Activated T-cell treated with anti-CD3 and anti-CD28 coated beads, Interleukin-2, amount 50 U/mL, for 72 hours (primary cell): ENCODE measurements at regions not wholly inside any gene's neighbourhood (a gene's known extent, or its start where the extent isn't known, plus 50 kb on each side); places are given as distances from the start of the nearest gene placed in this dataset.

ENCODE experiments used
- ATAC-seq, 2 donors: fragments of 150-1000 bp; cut with Tn5 transposase; replicated peaks in 1 of 2; 2 replicates each; pipeline ENCODE4 v1.10.0; 2021; ENCODE audit warnings: moderate library complexity in 2 of 2, mild to moderate bottlenecking in 1 of 2
- DNase-seq, 2 donors: peaks; one replicate each; pipeline ENCODE4 v3.0.0; 2021 to 2022; ENCODE audit warnings: mixed read lengths in 1 of 2
- H3K27ac Mint-ChIP-seq: one replicate; pipeline ENCODE4 v1.8.0; 2022; ENCODE audit warnings: mild to moderate bottlenecking, moderate library complexity, mixed read lengths
- H3K27me3 Mint-ChIP-seq: one replicate; pipeline ENCODE4 v1.8.0; 2022; ENCODE audit warnings: low read depth, mixed read lengths
- H3K36me3 Mint-ChIP-seq, 2 donors: one replicate each; pipeline ENCODE4 v1.8.0; 2022; ENCODE audit warnings: mixed read lengths in 2 of 2, mild to moderate bottlenecking in 1 of 2; ENCODE audit not compliant: insufficient read depth in 2 of 2
- H3K4me1 Mint-ChIP-seq: one replicate; pipeline ENCODE4 v1.8.0; 2022; ENCODE audit warnings: low read depth, mixed read lengths
- H3K4me3 Mint-ChIP-seq, 2 donors: one replicate each; pipeline ENCODE4 v1.8.0; 2022; ENCODE audit warnings: mild to moderate bottlenecking in 2 of 2, mixed read lengths in 2 of 2, moderate library complexity in 2 of 2
- H3K9me3 Mint-ChIP-seq, 2 donors: one replicate each; pipeline ENCODE4 v1.8.0; 2022; ENCODE audit warnings: mixed read lengths in 2 of 2

DNA sequence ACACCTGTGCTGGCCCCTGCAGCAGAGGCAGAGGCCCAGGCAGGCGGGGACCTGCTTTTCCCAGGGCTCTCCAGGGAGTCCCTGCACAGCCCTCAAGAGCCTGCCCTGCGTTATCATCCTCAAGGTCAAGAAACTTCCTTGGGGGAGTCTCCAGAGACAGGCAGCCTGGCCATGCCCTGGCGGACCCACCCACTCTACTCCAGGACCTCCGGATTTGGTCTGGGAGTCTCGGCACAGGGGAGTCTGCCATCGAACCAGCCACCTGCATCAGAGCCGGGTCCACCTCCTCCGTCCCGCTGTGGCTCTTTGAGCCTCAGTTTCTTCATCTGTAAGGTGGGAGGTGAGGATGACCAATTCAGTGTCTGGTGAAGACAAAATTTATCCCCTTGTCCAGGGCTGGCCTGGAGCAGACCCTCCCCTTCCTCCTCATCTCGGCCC is 75.3 kb upstream of the TNRC6C start:
- Mint-ChIP-seq H3K36me3 (peaks cover 0 to 2% of the 10 kb centered on the region in 2 donors), H3K27ac (no peak overlapping the region), H3K4me3 (peak overlapping the region in 1 of 2 donors; percentile 82), H3K9me3 (peaks cover 0 to 2% of the 10 kb centered on the region in 2 donors), H3K27me3 (peaks cover 15% of the 10 kb centered on the region), H3K4me1 (peaks cover 92% of the 10 kb centered on the region)
- ATAC-seq (no peak), DNase-seq (no peak)

DNA sequence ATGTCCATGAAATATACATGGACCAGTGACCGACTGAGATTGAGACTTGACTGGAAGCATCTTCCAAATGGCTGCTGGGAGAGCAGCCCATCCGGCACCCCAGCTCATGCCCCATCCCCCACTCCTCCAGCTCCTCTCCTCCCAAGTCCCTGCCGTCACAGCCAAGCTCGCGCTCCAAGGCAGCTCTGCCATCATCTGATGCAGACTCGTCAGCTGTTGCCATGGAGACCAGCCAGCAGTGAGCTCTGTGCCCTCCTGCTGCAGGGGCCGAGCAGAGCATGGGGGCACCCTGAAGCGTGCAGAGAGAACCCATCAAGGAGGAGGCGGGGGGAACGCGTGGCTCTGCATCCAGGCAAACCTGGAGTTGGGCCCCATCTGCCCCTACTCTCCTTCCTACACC is 74.5 kb upstream of the TNRC6C start:
- Mint-ChIP-seq H3K9me3 (peaks cover 0 to 2% of the 10 kb centered on the region in 2 donors), H3K27me3 (peaks cover 20% of the 10 kb centered on the region), H3K4me1 (peaks cover 95% of the 10 kb centered on the region), H3K36me3 (peaks cover 0 to 2% of the 10 kb centered on the region in 2 donors), H3K4me3 (peak overlapping the region; percentile 49 to 65), H3K27ac (no peak overlapping the region)
- DNase-seq, result no peak
- ATAC-seq, result no peak

DNA sequence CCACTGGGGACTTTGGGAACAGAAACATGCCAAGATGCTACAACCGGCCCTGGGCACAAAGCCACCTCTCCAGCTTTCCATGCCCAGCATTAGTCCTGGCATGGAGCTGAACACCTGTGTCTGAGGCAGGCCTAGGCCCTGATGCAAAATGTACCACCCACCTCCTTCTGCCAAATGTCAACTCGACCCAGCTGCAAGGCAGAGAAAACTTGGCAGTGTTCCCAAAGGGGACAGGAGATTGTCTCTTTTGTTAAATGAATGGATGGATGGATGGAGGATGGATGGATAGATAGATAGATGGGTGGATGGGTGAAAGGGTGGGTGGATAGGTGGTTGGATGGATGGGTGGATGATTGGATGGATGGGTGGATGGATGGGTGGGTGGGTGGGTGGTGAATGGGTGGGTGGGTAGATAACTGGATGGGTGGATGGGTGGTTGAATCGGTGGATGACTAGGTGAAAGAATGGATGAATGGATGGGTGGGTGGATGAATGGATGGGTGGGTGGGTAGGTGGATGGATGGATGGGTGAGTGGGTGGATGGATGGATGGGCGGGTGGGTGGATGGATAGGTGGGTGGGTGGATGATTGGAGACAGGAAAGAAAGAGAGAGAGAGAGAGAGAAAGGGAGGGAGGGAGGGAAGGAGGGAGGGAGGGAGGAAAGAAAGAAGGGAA is 73.4 kb upstream of the TNRC6C start:
- peaks cover 0 to 2% of the 10 kb centered on the region in 2 donors for H3K9me3 Mint-ChIP-seq

DNA sequence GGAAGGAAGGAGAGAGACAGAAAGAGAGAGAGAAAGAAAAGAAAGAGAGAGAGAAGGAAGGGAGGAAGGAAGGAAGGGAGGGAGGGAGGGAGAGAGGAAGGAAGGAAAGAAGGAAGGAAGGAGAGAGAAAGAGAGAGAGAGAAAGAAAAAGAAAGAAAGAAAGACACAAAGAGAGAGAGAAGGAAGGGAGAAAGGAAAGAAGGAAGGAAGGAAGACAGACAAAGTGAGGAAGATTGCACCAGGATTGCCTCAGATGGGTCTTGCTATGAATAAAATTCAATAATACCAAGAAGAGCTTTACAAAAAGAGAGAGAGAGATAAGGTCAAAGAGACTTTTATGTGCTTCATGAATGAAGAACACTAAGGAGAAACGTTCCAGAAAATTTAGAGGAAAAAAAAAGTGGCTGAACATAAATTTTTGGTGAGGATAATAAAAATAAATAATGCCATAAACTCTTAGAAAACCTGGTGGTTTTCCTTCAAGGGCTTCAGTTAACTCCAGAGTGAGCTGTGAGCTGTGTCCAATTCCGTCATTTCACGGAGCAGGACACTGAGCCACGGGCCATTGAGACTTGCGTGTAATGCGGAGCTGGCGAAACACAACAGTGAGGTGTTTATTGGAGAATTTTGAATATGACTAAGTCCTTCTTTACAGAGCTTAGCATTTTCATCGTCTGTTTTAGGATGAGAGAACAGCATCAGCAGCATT is 72.7 kb upstream of the TNRC6C start:
- Mint-ChIP-seq H3K36me3 (no peaks in the 10 kb centered on the region), H3K4me3 (peak overlapping the region; percentile 88 to 97), H3K4me1 (peaks cover 79% of the 10 kb centered on the region), H3K27ac (peak overlapping the region; percentile 72), H3K27me3 (peaks cover 24% of the 10 kb centered on the region), H3K9me3 (peaks cover 0 to 2% of the 10 kb centered on the region in 2 donors)
- no peak for DNase-seq
- no peak for ATAC-seq

More for the DNA sequence above, 73.4 kb upstream of the TNRC6C start:
- no peak overlapping the region for H3K4me3 Mint-ChIP-seq
- no peak for DNase-seq
- H3K36me3 Mint-ChIP-seq, result no peaks in the 10 kb centered on the region
- peaks cover 24% of the 10 kb centered on the region for H3K27me3 Mint-ChIP-seq
- peaks cover 86% of the 10 kb centered on the region for H3K4me1 Mint-ChIP-seq
- ATAC-seq, result no peak
- H3K27ac Mint-ChIP-seq, result no peak overlapping the region

DNA sequence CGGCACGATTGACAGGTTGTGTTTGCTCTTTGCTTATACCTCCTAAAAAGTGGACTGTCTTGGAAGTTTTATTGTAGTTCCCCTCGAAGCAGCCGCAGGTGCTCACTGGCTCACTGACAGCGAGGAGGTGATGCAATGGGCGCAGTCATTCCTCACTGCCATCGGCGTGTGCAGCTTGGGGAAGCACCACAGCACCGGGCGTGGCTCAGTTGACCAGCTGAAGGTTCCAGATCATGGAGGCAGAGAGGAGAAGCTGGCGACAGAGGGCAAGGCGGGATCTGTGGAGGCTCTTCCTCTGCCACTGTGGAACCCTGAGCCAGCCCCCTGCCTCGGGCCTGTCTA is 72.1 kb upstream of the TNRC6C start:
- H3K9me3 Mint-ChIP-seq, result peaks cover 0 to 2% of the 10 kb centered on the region in 2 donors
- ATAC-seq (no peak), DNase-seq (peak in 1 of 2 donors; percentile 35)
- H3K27me3 Mint-ChIP-seq, result peaks cover 24% of the 10 kb centered on the region
- peak overlapping the region; percentile 88 to 97 for H3K4me3 Mint-ChIP-seq
- H3K36me3 Mint-ChIP-seq, result no peaks in the 10 kb centered on the region
- H3K4me1 Mint-ChIP-seq, result peaks cover 74% of the 10 kb centered on the region
- peak overlapping the region; percentile 8 for H3K27ac Mint-ChIP-seq

DNA sequence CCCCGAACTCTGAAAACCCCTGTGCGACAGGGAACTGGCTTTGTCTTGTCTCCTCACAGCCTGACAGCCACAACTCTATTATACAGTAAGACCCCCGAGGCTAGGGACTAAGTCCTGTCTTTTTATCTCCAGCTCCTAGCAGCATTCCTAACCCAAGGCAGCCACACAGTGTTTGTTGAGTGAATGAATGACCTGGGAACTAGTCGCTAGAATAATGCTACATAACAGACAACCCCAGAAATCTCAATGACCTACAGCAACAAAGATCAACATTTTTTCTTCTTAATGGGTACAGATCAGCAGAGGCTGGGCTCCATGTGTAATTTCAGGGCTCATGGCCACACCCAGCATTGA is 71.4 kb upstream of the TNRC6C start:
- Mint-ChIP-seq H3K27ac (no peak overlapping the region), H3K4me1 (peaks cover 66% of the 10 kb centered on the region)
- no peak for DNase-seq

DNA sequence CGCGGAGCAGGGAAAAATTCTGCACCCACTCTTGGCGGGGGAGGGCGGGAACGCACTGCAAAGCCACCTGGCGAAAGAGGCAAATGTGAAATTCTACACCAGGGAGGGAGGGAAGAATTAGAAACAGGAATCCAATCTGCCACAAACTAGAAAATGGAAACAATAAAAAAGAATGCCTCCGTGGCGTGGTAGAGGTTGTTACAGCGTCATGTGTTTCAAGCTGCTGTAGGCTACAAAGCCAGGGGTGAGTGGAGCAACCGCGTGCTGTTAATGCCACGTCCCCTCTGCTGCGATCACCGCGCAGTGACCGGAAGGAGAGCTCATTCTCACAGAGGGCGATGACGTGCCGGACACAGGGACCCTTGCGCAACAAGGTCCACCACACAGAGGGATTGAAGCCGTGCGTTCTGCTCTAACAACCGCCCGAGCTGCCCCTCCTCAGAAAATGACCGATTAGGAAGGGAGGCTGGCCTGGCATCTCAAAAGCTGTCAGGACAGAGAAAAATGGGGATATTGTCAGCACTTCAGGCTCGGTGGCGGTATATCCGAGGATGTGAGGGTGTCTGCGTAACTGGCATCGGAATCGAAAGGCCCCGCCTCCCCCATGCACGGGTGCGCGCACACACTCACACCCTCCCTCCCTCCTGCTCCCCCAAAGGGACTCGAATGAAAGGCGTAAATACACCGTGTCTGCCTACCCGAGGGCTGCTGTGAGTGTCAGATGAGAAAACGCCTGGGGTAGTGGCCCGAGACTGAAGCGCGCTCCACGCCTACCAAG is 70.8 kb upstream of the TNRC6C start:
- H3K4me1 Mint-ChIP-seq, result peaks cover 61% of the 10 kb centered on the region
- DNase-seq (peak; percentile 72 to 73), ATAC-seq (peak; percentile 86 to 88)
- peak overlapping the region; percentile 88 for H3K27ac Mint-ChIP-seq
- H3K27me3 Mint-ChIP-seq, result peaks cover 24% of the 10 kb centered on the region
- H3K9me3 Mint-ChIP-seq, result peaks cover 0 to 2% of the 10 kb centered on the region in 2 donors
- peak overlapping the region; percentile 88 to 97 for H3K4me3 Mint-ChIP-seq
- H3K36me3 Mint-ChIP-seq, result no peaks in the 10 kb centered on the region

More for the DNA sequence above, 71.4 kb upstream of the TNRC6C start:
- H3K27me3 Mint-ChIP-seq, result peaks cover 24% of the 10 kb centered on the region
- H3K4me3 Mint-ChIP-seq, result peak overlapping the region; percentile 88 to 97
- H3K9me3 Mint-ChIP-seq, result peaks cover 0 to 2% of the 10 kb centered on the region in 2 donors
- no peaks in the 10 kb centered on the region for H3K36me3 Mint-ChIP-seq
- no peak for ATAC-seq

DNA sequence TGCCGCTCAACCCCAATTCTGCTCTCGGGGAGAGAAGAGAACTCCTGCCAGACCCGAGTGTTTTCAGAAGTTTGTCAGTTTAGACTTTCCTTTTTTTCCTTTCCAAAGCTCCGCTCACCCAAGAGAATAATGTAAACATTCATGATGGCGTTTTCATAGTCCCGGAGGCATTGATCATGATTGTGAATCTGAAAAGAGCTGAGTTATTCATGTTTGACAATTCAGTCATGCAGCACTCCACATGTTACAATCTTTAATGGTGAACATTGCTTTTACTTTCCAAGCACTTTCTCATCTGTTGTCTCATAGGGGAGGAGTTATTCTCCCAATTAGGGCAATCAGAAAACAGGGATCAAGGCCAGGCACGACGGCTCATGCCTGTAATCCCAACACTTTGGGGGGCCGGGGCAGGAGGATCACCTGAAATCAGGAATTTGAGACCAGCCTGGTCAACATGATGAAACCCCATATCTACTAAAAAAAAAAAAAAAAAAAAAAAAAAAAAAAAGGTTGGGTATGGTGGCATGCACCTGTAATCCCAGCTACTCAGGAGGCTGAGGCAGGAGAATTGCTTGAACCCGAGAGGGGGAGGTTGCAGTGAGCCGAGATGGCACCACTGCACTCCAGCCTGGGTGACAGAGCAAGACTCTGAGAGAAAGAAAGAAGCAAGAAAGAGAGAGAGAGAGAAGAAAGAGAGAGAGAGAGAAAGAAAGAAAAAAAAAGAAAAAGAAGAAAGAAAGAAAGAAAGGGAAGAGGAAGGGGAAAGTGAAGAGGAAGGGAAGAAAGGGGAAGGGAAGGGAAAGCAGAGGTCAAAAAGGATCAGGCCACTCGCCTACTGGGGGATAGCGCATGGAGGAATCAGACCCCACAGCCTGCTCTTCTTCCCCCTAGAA is 70.0 kb upstream of the TNRC6C start:
- ATAC-seq, result peak; percentile 12 to 16
- peaks cover 0 to 2% of the 10 kb centered on the region in 2 donors for H3K9me3 Mint-ChIP-seq
- no peaks in the 10 kb centered on the region for H3K36me3 Mint-ChIP-seq
- peaks cover 24% of the 10 kb centered on the region for H3K27me3 Mint-ChIP-seq
- no peak for DNase-seq
- H3K27ac Mint-ChIP-seq, result peak overlapping the region; percentile 88
- H3K4me1 Mint-ChIP-seq, result peaks cover 59% of the 10 kb centered on the region
- peak overlapping the region; percentile 88 to 97 for H3K4me3 Mint-ChIP-seq

DNA sequence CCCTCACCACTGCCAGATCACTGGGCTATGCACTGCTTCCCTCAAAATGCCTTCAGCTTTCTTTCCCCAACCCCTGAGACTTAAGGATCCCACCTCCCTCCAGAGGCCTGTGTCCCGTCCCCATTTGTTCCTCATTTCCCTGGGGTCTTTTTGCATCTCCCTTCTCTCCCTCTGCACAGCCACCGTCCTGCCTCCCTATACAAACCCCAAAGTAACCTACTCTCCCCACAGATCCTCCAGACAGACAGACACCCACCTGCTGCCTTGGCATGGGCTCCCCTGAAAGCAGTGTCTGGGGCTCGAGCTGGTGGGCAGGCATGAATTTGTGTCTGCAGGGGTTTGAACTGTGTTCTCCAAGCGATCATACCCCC is 69.4 kb upstream of the TNRC6C start:
- ATAC-seq, result no peak
- Mint-ChIP-seq H3K9me3 (peaks cover 0 to 2% of the 10 kb centered on the region in 2 donors), H3K4me3 (peak overlapping the region in 1 of 2 donors; percentile 30), H3K4me1 (peaks cover 58% of the 10 kb centered on the region), H3K27me3 (peaks cover 24% of the 10 kb centered on the region), H3K36me3 (no peaks in the 10 kb centered on the region), H3K27ac (no peak overlapping the region)
- DNase-seq, result no peak

DNA sequence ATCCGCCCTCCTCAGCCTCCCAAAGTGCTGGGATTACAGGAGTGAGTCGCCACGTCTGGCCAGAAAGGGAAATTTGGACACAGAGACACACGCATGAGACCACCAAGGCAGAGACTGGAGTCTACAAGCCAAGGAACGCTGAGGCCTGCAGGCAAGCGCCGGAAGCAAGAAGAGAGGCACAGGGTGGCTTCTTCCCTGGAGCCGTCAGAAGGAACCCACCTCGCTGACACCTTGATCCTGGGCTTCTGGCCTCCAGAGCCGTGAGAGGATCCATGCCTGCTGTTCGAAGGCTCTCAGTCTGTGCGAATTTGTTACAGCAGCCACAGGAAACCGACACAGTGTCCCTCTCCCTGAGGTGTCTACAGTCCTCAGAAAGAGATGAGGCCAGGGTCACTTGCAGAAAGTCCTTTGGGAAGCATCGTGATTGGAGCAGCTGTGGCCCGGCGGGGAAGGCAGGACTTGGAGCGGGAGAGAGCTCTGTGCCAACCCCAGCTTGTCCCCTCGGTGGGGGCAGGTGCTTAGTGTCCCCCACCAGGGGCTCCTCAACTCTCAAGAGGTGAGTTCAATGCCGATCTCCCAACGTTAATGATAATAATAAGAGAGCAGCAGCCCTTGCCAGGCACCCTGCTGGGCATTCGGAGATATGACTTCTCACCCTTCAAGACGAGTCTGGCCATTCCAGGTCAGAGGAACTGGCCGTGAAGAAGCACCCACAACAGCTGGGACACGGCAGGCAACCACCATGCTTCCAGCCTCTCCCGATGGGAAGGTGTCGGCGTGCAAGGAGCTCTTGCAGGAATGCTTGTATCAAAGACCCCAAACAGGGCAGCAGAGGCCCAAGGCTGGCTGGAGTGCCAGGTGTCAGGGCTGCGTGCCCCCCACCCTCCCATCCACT is 68.4 kb upstream of the TNRC6C start:
- H3K9me3 Mint-ChIP-seq, result peaks cover 0 to under 1% of the 10 kb centered on the region in 2 donors
- peaks cover 24% of the 10 kb centered on the region for H3K27me3 Mint-ChIP-seq
- H3K4me1 Mint-ChIP-seq, result peaks cover 53% of the 10 kb centered on the region
- H3K27ac Mint-ChIP-seq, result no peak overlapping the region
- DNase-seq (no peak), ATAC-seq (no peak)
- no peaks in the 10 kb centered on the region for H3K36me3 Mint-ChIP-seq
- no peak overlapping the region for H3K4me3 Mint-ChIP-seq

DNA sequence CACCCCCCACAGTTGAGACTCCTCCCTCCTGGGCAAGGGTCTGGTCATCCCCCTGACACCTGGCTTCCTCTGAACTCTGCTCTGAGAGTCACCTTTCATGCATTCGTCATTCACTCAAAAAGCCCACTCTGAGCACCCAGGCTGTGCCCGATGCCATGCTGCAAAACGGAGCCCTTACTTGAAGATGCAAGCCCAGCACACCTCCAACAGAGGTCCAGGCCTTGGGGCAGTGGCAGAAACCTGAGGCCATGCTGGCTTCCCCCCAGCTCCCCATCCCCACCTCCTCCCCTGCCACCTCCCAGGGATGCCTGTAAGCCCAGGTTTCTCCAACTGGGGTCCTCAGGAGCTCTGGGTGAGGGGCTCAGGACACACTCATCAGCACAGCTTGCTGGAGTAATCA is 67.7 kb upstream of the TNRC6C start:
- Mint-ChIP-seq H3K4me3 (no peak overlapping the region), H3K27me3 (peaks cover 24% of the 10 kb centered on the region), H3K27ac (no peak overlapping the region), H3K36me3 (no peaks in the 10 kb centered on the region), H3K9me3 (no peaks in the 10 kb centered on the region), H3K4me1 (peaks cover 50% of the 10 kb centered on the region)
- no peak for ATAC-seq
- DNase-seq, result no peak

DNA sequence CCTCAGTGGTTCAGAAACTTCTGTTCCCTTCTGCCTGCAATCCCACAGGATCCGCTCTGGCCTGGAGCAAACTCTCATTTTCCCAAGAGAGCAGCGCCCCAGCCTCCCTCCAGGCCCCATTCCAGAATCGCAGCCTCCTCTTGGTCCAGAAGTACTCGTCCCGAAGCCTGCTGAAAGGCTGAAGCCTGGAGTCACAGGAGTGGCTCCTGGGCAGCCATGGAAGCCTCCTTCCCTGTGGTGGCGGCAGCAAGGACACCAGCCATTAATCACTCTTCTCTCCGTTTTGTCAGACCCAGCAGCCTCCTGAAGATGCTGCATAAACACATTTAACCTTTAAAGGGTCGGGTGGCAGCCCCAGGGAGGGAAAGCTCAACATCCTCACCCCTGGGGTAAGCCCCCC is 66.9 kb upstream of the TNRC6C start:
- ATAC-seq (no peak), DNase-seq (no peak)
- Mint-ChIP-seq H3K36me3 (no peaks in the 10 kb centered on the region), H3K4me1 (peaks cover 42% of the 10 kb centered on the region), H3K27ac (no peak overlapping the region), H3K4me3 (no peak overlapping the region), H3K27me3 (peaks cover 19% of the 10 kb centered on the region), H3K9me3 (no peaks in the 10 kb centered on the region)
